HCT116 (cell line): ENCODE measurements at regions not wholly inside any gene's neighbourhood (a gene's known extent, or its start where the extent isn't known, plus 50 kb on each side); places are given as distances from the start of the nearest gene placed in this dataset.
A peak's percentile ranks its signal among the peaks of the same experiment; 100 is the strongest.

Source experiments
- ATAC-seq: fragments of 200-7000 bp; cut with Tn5 transposase; 2 replicates; pipeline ENCODE4 v1.9.1; 2020; ENCODE audit warnings: mild to moderate bottlenecking, moderate library complexity
- BruUV-seq: library from RNA; stranded (reverse); fragments of 400-500 nt; replicated peaks from 2 replicates; lab custom pipeline; 2021; lab: Mats Ljungman, UMichigan
- CTCF ChIA-PET: fragments of 300-600 bp; sonication (Branson Sonifier 250); formaldehyde crosslinking; loops from one replicate; lab custom pipeline; 2021; ENCODE audit warnings: antibody characterized with exemption; lab: Charles Lee
- POLR2A ChIA-PET: fragments of 300-600, 350-600 bp; sonication (Branson Sonifier 250); formaldehyde crosslinking; loops from one replicate; lab custom pipeline; 2021; ENCODE audit warnings: antibody characterized with exemption; lab: Charles Lee
- RAD21 ChIA-PET, 2 experiments: fragments of 300-600 bp; sonication (Branson Sonifier 250); formaldehyde crosslinking; loops; one replicate each; lab custom pipeline; 2023; ENCODE audit warnings: low total read pairs in 2 of 2; ENCODE audit not compliant: uncharacterized antibody in 2 of 2, unreplicated experiment in 2 of 2, low non-redundant PET in 1 of 2; lab: Charles Lee
- DNase-seq: peaks from one replicate; pipeline ENCODE4 v3.0.0-alpha.2; 2010; ENCODE audit warnings: low read depth, low spot score
- H2AFZ ChIP-seq: fragments of 200-600 bp; shearing (Covaris generic), sonication (generic); 2 replicates; pipeline ENCODE4 v1.6.1; 2017; ENCODE audit warnings: low read depth, mixed run types, mixed read lengths, antibody characterized with exemption, low read length; ENCODE audit not compliant: poor library complexity, severe bottlenecking
- H3K27ac ChIP-seq: 2 replicates; pipeline ENCODE4 v1.5.1; 2012; ENCODE audit warnings: low read depth, low read length
- H3K27me3 ChIP-seq: fragments of 200-600 bp; sonication (generic); 2 replicates; pipeline ENCODE4 v1.6.1; 2016; ENCODE audit warnings: mixed run types, low read length, mixed read lengths; ENCODE audit not compliant: insufficient read depth
- H3K36me3 ChIP-seq, 2 experiments: fragments of 200-500 bp in 1 of 2; fragments of 200-600 bp in 1 of 2; sonication (Bioruptor generic) in 1 of 2; sonication (generic) in 1 of 2; 2 replicates each; pipeline versions ENCODE4 v1.5.1 to v1.6.1; 2014 to 2016; ENCODE audit warnings: low read length in 2 of 2, inconsistent platforms in 1 of 2, mixed read lengths in 1 of 2, mixed run types in 1 of 2; ENCODE audit not compliant: insufficient read depth in 2 of 2, control insufficient read depth in 1 of 2
- H3K4me1 ChIP-seq, 2 experiments: fragments of 200-600 bp in 1 of 2; sonication (generic) in 1 of 2; 2 replicates each; pipeline versions ENCODE4 v1.5.1 to v1.6.1; 2012 to 2017; ENCODE audit warnings: low read length in 2 of 2, inconsistent platforms in 1 of 2, mild to moderate bottlenecking in 1 of 2, mixed read lengths in 1 of 2, mixed run types in 1 of 2, moderate library complexity in 1 of 2; ENCODE audit not compliant: insufficient read depth in 2 of 2, control insufficient read depth in 1 of 2
- H3K4me2 ChIP-seq: fragments of 200-600 bp; sonication (generic); 2 replicates; pipeline ENCODE4 v1.6.1; 2017; ENCODE audit warnings: mixed run types, low read length, mixed read lengths
- H3K4me3 ChIP-seq, 2 experiments: fragments of 200-600 bp in 1 of 2; sonication (generic) in 1 of 2; replicated peaks in 1 of 2; 2 replicates each; pipeline ENCODE4 v1.5.1; 2011 to 2016; ENCODE audit warnings: low read length in 2 of 2, control low read depth in 1 of 2, low read depth in 1 of 2, mild to moderate bottlenecking in 1 of 2, mixed read lengths in 1 of 2, mixed run types in 1 of 2
- H3K79me2 ChIP-seq: fragments of 200-600 bp; sonication (generic); 2 replicates; pipeline ENCODE4 v1.6.1; 2017; ENCODE audit warnings: mild to moderate bottlenecking, mixed run types, low read length, moderate library complexity, mixed read lengths; ENCODE audit not compliant: insufficient read depth
- H3K9ac ChIP-seq: fragments of 200-600 bp; sonication (generic); 2 replicates; pipeline ENCODE4 v1.6.1; 2016; ENCODE audit warnings: low read length, mixed read lengths
- H3K9me2 ChIP-seq: fragments of 200-600 bp; sonication (generic), shearing (Covaris generic); 2 replicates; pipeline ENCODE4 v1.6.1; 2017; ENCODE audit warnings: mixed run types, mild to moderate bottlenecking, moderate library complexity; ENCODE audit not compliant: insufficient read depth
- H3K9me3 ChIP-seq, 2 experiments: fragments of 200-500 bp in 1 of 2; fragments of 200-600 bp in 1 of 2; sonication (Bioruptor generic) in 1 of 2; sonication (generic) in 1 of 2; 2 replicates each; pipeline ENCODE4 v1.6.1; 2014 to 2017; ENCODE audit warnings: low read length in 2 of 2, mixed read lengths in 2 of 2, inconsistent platforms in 1 of 2, low read depth in 1 of 2, mild to moderate bottlenecking in 1 of 2, mixed run types in 1 of 2, moderate library complexity in 1 of 2; ENCODE audit not compliant: control insufficient read depth in 1 of 2, insufficient read depth in 1 of 2
- H4K20me1 ChIP-seq: fragments of 200-600 bp; sonication (generic), shearing (Covaris generic); 2 replicates; pipeline ENCODE4 v1.6.1; 2017; ENCODE audit warnings: mixed run types, mild to moderate bottlenecking, moderate library complexity; ENCODE audit not compliant: insufficient read depth
- ATF3 ChIP-seq: IDR thresholded peaks from 2 replicates; pipeline ENCODE4 v1.6.1; 2012
- CBX3 ChIP-seq: IDR thresholded peaks from 2 replicates; pipeline ENCODE4 v1.6.1; 2012; ENCODE audit warnings: low read depth
- CEBPB ChIP-seq: IDR thresholded peaks from 2 replicates; pipeline ENCODE4 v1.6.1; 2012; ENCODE audit warnings: low read depth
- EGR1 ChIP-seq: IDR thresholded peaks from 2 replicates; pipeline ENCODE4 v1.6.1; 2012; ENCODE audit warnings: low read depth
- ELF1 ChIP-seq: IDR thresholded peaks from 2 replicates; pipeline ENCODE4 v1.6.1; 2012; ENCODE audit warnings: low read depth, borderline replicate concordance
- EZH2 ChIP-seq: fragments of 200-600 bp; sonication (generic); IDR thresholded peaks from 2 replicates; pipeline ENCODE4 v1.6.1; 2017; ENCODE audit warnings: antibody characterized with exemption, mixed run types
- EZH2phosphoT487 ChIP-seq: fragments of 200-600 bp; IDR thresholded peaks from 2 replicates; pipeline ENCODE4 v1.6.1; 2018; ENCODE audit warnings: antibody characterized with exemption, borderline replicate concordance
- FOSL1 ChIP-seq: IDR thresholded peaks from 2 replicates; pipeline ENCODE4 v1.6.1; 2012; ENCODE audit warnings: low read depth
- JUND ChIP-seq: IDR thresholded peaks from 2 replicates; pipeline ENCODE4 v1.6.1; 2012
- POLR2A ChIP-seq: IDR thresholded peaks from 2 replicates; pipeline ENCODE4 v1.7.0; 2011; ENCODE audit warnings: borderline replicate concordance; ENCODE audit not compliant: insufficient read depth, insufficient read length; ENCODE audit errors: extremely low read depth
- POLR2AphosphoS5 ChIP-seq: IDR thresholded peaks from 2 replicates; pipeline ENCODE4 v1.6.1; 2011; ENCODE audit warnings: mild to moderate bottlenecking, low read depth, low read length, moderate library complexity
- RAD21 ChIP-seq: IDR thresholded peaks from 2 replicates; pipeline ENCODE4 v1.6.1; 2012; ENCODE audit warnings: low read depth, mild to moderate bottlenecking
- SIN3A ChIP-seq: IDR thresholded peaks from 2 replicates; pipeline ENCODE4 v1.6.1; 2012; ENCODE audit warnings: low read depth
- SRF ChIP-seq: IDR thresholded peaks from 2 replicates; pipeline ENCODE4 v1.6.1; 2012; ENCODE audit warnings: low read depth
- TCF7L2 ChIP-seq: IDR thresholded peaks from 2 replicates; pipeline ENCODE4 v1.7.0; 2011; ENCODE audit warnings: borderline replicate concordance, inconsistent platforms; ENCODE audit not compliant: insufficient read depth, insufficient read length; ENCODE audit errors: extremely low read depth
- ZFX ChIP-seq: fragments of 450-650 bp; IDR thresholded peaks from 2 replicates; pipeline ENCODE4 v1.6.1; 2017
- intact Hi-C: fragments of 100-400 bp; cut with micrococcal nuclease; formaldehyde crosslinking; loops from 2 replicates; pipeline ENCODE4 v1.10.0; 2022
- TF ChIP-seq, protein P1 (sequence below): IDR thresholded peaks from 2 replicates; pipeline ENCODE4 v1.6.1; 2011; ENCODE audit warnings: mild to moderate bottlenecking, low read length, moderate library complexity; ENCODE audit not compliant: insufficient replicate concordance; ENCODE audit errors: extremely low read depth
- TF ChIP-seq, protein P2 (sequence below): IDR thresholded peaks from 2 replicates; pipeline ENCODE4 v1.6.1; 2012; ENCODE audit warnings: low read depth
- TF ChIP-seq, protein P3 (sequence below), 3 experiments: fragments of 200-600 bp in 1 of 3; sonication (generic) in 1 of 3; IDR thresholded peaks in 2 of 3; conservative IDR thresholded peaks in 1 of 3; 2 replicates each; pipeline ENCODE4 v1.5.1; 2012 to 2017; ENCODE audit warnings: low read depth in 2 of 3, low read length in 2 of 3, antibody characterized with exemption in 1 of 3, borderline replicate concordance in 1 of 3, control low read depth in 1 of 3, mild to moderate bottlenecking in 1 of 3, mixed read lengths in 1 of 3, mixed run types in 1 of 3, moderate library complexity in 1 of 3; ENCODE audit not compliant: insufficient read depth in 1 of 3
- TF ChIP-seq, protein P4 (sequence below): IDR thresholded peaks from 2 replicates; pipeline ENCODE4 v1.6.1; 2012

DNA sequence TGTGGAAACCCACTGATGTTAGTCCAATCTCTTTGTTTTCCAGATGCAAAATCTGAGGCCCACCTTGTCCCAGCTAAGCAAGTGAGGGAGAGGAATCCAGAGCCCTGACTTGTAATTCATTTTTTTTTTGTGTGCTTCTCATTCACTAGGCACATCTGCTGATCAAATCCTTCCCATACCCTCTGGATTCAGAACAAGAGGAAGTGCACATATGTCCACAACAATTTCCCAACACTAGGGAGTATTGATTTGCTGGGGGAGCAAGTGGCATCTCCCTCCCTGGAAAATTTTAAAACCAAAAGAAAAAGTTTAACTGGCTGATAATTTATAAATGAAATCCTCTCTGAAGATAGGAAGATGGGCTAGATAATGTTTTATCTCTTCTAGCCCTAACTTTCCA lies 94.6 kb upstream of the RFC3 start:
- H3K9me3 ChIP-seq, result no peaks in the 10 kb centered on the region
- no peak overlapping the region for H3K9ac ChIP-seq
- no peak overlapping the region for H3K4me2 ChIP-seq
- no peak overlapping the region for H3K27ac ChIP-seq
- TF ChIP-seq RAD21, result no peak
- TF ChIP-seq EGR1, result no peak
- TF ChIP-seq, protein P1, sequence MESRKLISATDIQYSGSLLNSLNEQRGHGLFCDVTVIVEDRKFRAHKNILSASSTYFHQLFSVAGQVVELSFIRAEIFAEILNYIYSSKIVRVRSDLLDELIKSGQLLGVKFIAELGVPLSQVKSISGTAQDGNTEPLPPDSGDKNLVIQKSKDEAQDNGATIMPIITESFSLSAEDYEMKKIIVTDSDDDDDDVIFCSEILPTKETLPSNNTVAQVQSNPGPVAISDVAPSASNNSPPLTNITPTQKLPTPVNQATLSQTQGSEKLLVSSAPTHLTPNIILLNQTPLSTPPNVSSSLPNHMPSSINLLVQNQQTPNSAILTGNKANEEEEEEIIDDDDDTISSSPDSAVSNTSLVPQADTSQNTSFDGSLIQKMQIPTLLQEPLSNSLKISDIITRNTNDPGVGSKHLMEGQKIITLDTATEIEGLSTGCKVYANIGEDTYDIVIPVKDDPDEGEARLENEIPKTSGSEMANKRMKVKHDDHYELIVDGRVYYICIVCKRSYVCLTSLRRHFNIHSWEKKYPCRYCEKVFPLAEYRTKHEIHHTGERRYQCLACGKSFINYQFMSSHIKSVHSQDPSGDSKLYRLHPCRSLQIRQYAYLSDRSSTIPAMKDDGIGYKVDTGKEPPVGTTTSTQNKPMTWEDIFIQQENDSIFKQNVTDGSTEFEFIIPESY, result no peak
- TF ChIP-seq FOSL1, result no peak
- no peak for TF ChIP-seq EZH2phosphoT487
- no peak for TF ChIP-seq POLR2A
- no peak for TF ChIP-seq TCF7L2
- no peak for TF ChIP-seq SRF
- no peak for TF ChIP-seq ZFX
- no peak for TF ChIP-seq ELF1
- TF ChIP-seq JUND, result no peak
- no peak for TF ChIP-seq CEBPB
- TF ChIP-seq SIN3A, result no peak
- TF ChIP-seq, protein P2, sequence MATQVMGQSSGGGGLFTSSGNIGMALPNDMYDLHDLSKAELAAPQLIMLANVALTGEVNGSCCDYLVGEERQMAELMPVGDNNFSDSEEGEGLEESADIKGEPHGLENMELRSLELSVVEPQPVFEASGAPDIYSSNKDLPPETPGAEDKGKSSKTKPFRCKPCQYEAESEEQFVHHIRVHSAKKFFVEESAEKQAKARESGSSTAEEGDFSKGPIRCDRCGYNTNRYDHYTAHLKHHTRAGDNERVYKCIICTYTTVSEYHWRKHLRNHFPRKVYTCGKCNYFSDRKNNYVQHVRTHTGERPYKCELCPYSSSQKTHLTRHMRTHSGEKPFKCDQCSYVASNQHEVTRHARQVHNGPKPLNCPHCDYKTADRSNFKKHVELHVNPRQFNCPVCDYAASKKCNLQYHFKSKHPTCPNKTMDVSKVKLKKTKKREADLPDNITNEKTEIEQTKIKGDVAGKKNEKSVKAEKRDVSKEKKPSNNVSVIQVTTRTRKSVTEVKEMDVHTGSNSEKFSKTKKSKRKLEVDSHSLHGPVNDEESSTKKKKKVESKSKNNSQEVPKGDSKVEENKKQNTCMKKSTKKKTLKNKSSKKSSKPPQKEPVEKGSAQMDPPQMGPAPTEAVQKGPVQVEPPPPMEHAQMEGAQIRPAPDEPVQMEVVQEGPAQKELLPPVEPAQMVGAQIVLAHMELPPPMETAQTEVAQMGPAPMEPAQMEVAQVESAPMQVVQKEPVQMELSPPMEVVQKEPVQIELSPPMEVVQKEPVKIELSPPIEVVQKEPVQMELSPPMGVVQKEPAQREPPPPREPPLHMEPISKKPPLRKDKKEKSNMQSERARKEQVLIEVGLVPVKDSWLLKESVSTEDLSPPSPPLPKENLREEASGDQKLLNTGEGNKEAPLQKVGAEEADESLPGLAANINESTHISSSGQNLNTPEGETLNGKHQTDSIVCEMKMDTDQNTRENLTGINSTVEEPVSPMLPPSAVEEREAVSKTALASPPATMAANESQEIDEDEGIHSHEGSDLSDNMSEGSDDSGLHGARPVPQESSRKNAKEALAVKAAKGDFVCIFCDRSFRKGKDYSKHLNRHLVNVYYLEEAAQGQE, result no peak
- TF ChIP-seq, protein P3, sequence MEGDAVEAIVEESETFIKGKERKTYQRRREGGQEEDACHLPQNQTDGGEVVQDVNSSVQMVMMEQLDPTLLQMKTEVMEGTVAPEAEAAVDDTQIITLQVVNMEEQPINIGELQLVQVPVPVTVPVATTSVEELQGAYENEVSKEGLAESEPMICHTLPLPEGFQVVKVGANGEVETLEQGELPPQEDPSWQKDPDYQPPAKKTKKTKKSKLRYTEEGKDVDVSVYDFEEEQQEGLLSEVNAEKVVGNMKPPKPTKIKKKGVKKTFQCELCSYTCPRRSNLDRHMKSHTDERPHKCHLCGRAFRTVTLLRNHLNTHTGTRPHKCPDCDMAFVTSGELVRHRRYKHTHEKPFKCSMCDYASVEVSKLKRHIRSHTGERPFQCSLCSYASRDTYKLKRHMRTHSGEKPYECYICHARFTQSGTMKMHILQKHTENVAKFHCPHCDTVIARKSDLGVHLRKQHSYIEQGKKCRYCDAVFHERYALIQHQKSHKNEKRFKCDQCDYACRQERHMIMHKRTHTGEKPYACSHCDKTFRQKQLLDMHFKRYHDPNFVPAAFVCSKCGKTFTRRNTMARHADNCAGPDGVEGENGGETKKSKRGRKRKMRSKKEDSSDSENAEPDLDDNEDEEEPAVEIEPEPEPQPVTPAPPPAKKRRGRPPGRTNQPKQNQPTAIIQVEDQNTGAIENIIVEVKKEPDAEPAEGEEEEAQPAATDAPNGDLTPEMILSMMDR (IDR thresholded peaks at IDR 0.05 in 2 of 3, conservative IDR thresholded peaks at IDR 0.05 in 1 of 3; ENCODE audit: borderline replicate concordance in 1 of 3, insufficient read depth in 1 of 3, low read depth in 2 of 3, low read length in 2 of 3), result no peak
- TF ChIP-seq EZH2, result no peak
- TF ChIP-seq, protein P4, sequence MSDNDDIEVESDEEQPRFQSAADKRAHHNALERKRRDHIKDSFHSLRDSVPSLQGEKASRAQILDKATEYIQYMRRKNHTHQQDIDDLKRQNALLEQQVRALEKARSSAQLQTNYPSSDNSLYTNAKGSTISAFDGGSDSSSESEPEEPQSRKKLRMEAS, result no peak
- no peak for TF ChIP-seq ATF3
- no peak for TF ChIP-seq POLR2AphosphoS5
- no peak for TF ChIP-seq CBX3
- no peak for ATAC-seq
- CTCF ChIA-PET, result interaction anchor here (0.7 to 1.4 kb wide), 3 partner anchors 14 to 812 kb away, joined by 3 read pairs; no protein-coding TSS in a partner anchor
- no TSS peak for BruUV-seq
- peak overlapping the region; percentile 95 for H2AFZ ChIP-seq
- no peaks in the 10 kb centered on the region for H3K79me2 ChIP-seq
- H3K4me1 ChIP-seq, result no peaks in the 10 kb centered on the region; a peak in 1 of 4 replicates
- no peaks in the 10 kb centered on the region for H3K36me3 ChIP-seq
- DNase-seq, result no peak
- H3K27me3 ChIP-seq, result no peaks in the 10 kb centered on the region
- POLR2A ChIA-PET, result no interaction called here
- RAD21 ChIA-PET, result no interaction called here
- H3K9me2 ChIP-seq, result no peaks in the 10 kb centered on the region; the same call in 1 of the 2 replicates
- intact Hi-C loops, result loop anchor here (2.0 to 5.0 kb wide), 2 partner anchors 181 to 1136 kb away; partner anchors contain the start of gene PDS5B
- H3K4me3 ChIP-seq, result no peak overlapping the region
- no peaks in the 10 kb centered on the region for H4K20me1 ChIP-seq
